H1 (cell line): ENCODE measurements at regions not wholly inside any gene's neighbourhood (a gene's known extent, or its start where the extent isn't known, plus 50 kb on each side); places are given as distances from the start of the nearest gene placed in this dataset.

Experiments used
- CTCF ChIA-PET: fragments of 300-600 bp; sonication (Branson Sonifier 250); formaldehyde crosslinking; loops from one replicate; lab custom pipeline; 2021; ENCODE audit not compliant: partially characterized antibody; lab: Charles Lee
- POLR2A ChIA-PET: fragments of 300-600 bp; sonication (Branson Sonifier 250); formaldehyde crosslinking; loops from one replicate; lab custom pipeline; 2021; ENCODE audit warnings: inconsistent platforms; ENCODE audit not compliant: partially characterized antibody; lab: Charles Lee
- DNase-seq, 2 experiments: peaks; one replicate each; pipeline versions ENCODE4 v3.0.0 to v3.0.0-alpha.2; 2010 to 2022; ENCODE audit warnings: low spot score in 2 of 2, low read depth in 1 of 2, mixed read lengths in 1 of 2
- FAIRE-seq: peaks from 2 replicates; lab custom pipeline; 2011; peaks lifted over from hg19 to GRCh38; lab: Jason Lieb, UNC
- H2AFZ ChIP-seq: 2 replicates; pipeline ENCODE4 v1.8.1; 2012; ENCODE audit warnings: low read length, inconsistent platforms
- H2AK5ac ChIP-seq: 2 replicates; pipeline ENCODE4 v1.6.1; 2013; ENCODE audit warnings: low read depth, low read length
- H2BK120ac ChIP-seq: replicated peaks from 2 replicates; pipeline ENCODE3; 2013; ENCODE audit warnings: low read depth, low read length, inconsistent platforms
- H2BK12ac ChIP-seq: 2 replicates; pipeline ENCODE4 v1.6.1; 2013; ENCODE audit warnings: low read depth, low read length
- H2BK15ac ChIP-seq: 2 replicates; pipeline ENCODE4 v1.6.1; 2013; ENCODE audit warnings: low read length
- H2BK20ac ChIP-seq: 2 replicates; pipeline ENCODE4 v1.6.1; 2013; ENCODE audit warnings: low read length
- H2BK5ac ChIP-seq: 2 replicates; pipeline ENCODE4 v1.6.1; 2013; ENCODE audit warnings: low read depth, low read length
- H3K14ac ChIP-seq: 2 replicates; pipeline ENCODE4 v1.6.1; 2013; ENCODE audit warnings: inconsistent platforms; ENCODE audit not compliant: insufficient read length
- H3K18ac ChIP-seq: 2 replicates; pipeline ENCODE4 v1.6.1; 2013; ENCODE audit warnings: low read length; ENCODE audit errors: extremely low read depth
- H3K23ac ChIP-seq: 2 replicates; pipeline ENCODE4 v1.6.1; 2013; ENCODE audit warnings: inconsistent platforms; ENCODE audit not compliant: insufficient read length
- H3K23me2 ChIP-seq: 2 replicates; pipeline ENCODE4 v1.6.1; 2013; ENCODE audit warnings: low read depth, low read length
- H3K27ac ChIP-seq: 2 replicates; pipeline ENCODE4 v1.6.1; 2011; ENCODE audit warnings: low read depth, low read length, inconsistent platforms
- H3K27me3 ChIP-seq, 4 experiments: replicated peaks in 1 of 4; 1 replicate in 1 of 4; 2 replicates in 3 of 4; pipeline versions ENCODE4 v1.6.1 to v1.8.1; 2011 to 2013; ENCODE audit warnings: low read length in 3 of 4, mild to moderate bottlenecking in 3 of 4, inconsistent platforms in 2 of 4, mixed read lengths in 2 of 4, moderate library complexity in 1 of 4; ENCODE audit not compliant: control insufficient read depth in 3 of 4, insufficient read depth in 3 of 4; ENCODE audit errors: extremely low read depth in 1 of 4
- H3K36me3 ChIP-seq, 4 experiments: 2 replicates each; pipeline versions ENCODE4 v1.6.1 to v1.8.1; 2011 to 2013; ENCODE audit warnings: mild to moderate bottlenecking in 4 of 4, low read length in 3 of 4, moderate library complexity in 2 of 4, control low read depth in 1 of 4, inconsistent platforms in 1 of 4; ENCODE audit not compliant: insufficient read depth in 4 of 4, control insufficient read depth in 2 of 4
- H3K4ac ChIP-seq: replicated peaks from 2 replicates; pipeline ENCODE3; 2013; ENCODE audit warnings: low read length, low read depth, mixed read lengths, inconsistent platforms; ENCODE audit not compliant: insufficient read length
- H3K4me1 ChIP-seq, 4 experiments: replicated peaks in 1 of 4; 1 replicate in 1 of 4; 2 replicates in 3 of 4; pipeline versions ENCODE4 v1.6.1 to v1.8.1; 2011 to 2013; ENCODE audit warnings: low read length in 3 of 4, inconsistent platforms in 2 of 4, mixed read lengths in 1 of 4; ENCODE audit not compliant: insufficient read depth in 4 of 4, control insufficient read depth in 3 of 4
- H3K4me2 ChIP-seq, 2 experiments: 2 replicates each; pipeline versions ENCODE4 v1.6.1 to v1.8.1; 2011 to 2013; ENCODE audit warnings: low read depth in 2 of 2, low read length in 2 of 2, control low read depth in 1 of 2, inconsistent platforms in 1 of 2, mild to moderate bottlenecking in 1 of 2; ENCODE audit not compliant: insufficient read depth in 1 of 2
- H3K4me3 ChIP-seq, 4 experiments: fragments of 200-600, 300-600 bp in 1 of 4; sonication (generic), shearing (Covaris generic), sonication (Bioruptor Twin) in 1 of 4; 2 replicates each; pipeline versions ENCODE4 v1.5.1 to v1.8.1; 2011 to 2016; ENCODE audit warnings: low read length in 4 of 4, low read depth in 3 of 4, control low read depth in 2 of 4, inconsistent platforms in 2 of 4, mild to moderate bottlenecking in 2 of 4, mixed read lengths in 1 of 4, moderate library complexity in 1 of 4; ENCODE audit not compliant: insufficient read depth in 2 of 4; ENCODE audit errors: extremely low read depth in 1 of 4
- H3K56ac ChIP-seq: replicated peaks from 2 replicates; pipeline ENCODE3; 2013; ENCODE audit warnings: low read depth, mild to moderate bottlenecking, mixed read lengths, low read length, inconsistent platforms; ENCODE audit not compliant: insufficient read length
- H3K79me1 ChIP-seq: 2 replicates; pipeline ENCODE4 v1.6.1; 2013; ENCODE audit warnings: low read depth, low read length, control low read depth
- H3K79me2 ChIP-seq, 2 experiments: 2 replicates each; pipeline versions ENCODE4 v1.6.1 to v1.8.1; 2012 to 2013; ENCODE audit warnings: low read length in 2 of 2, mild to moderate bottlenecking in 2 of 2, inconsistent platforms in 1 of 2; ENCODE audit not compliant: insufficient read depth in 2 of 2, control insufficient read depth in 1 of 2
- H3K9ac ChIP-seq, 4 experiments: replicated peaks in 1 of 4; 1 replicate in 1 of 4; 2 replicates in 3 of 4; pipeline versions ENCODE4 v1.6.1 to v1.8.1; 2011 to 2013; ENCODE audit warnings: low read depth in 3 of 4, low read length in 3 of 4, control low read depth in 2 of 4, mild to moderate bottlenecking in 2 of 4, moderate library complexity in 2 of 4, inconsistent platforms in 1 of 4; ENCODE audit errors: extremely low read depth in 1 of 4
- H3K9me3 ChIP-seq, 2 experiments: 2 replicates each; pipeline versions ENCODE4 v1.6.1 to v1.8.1; 2012 to 2013; ENCODE audit warnings: mild to moderate bottlenecking in 2 of 2, moderate library complexity in 2 of 2, control low read depth in 1 of 2, inconsistent platforms in 1 of 2, low read depth in 1 of 2, low read length in 1 of 2, mixed read lengths in 1 of 2; ENCODE audit not compliant: insufficient read depth in 2 of 2
- H4K20me1 ChIP-seq, 2 experiments: replicated peaks in 1 of 2; 2 replicates each; pipeline versions ENCODE3 to v1.8.1; 2011 to 2013; ENCODE audit warnings: inconsistent platforms in 2 of 2, low read length in 2 of 2, mild to moderate bottlenecking in 1 of 2; ENCODE audit not compliant: insufficient read depth in 2 of 2, control insufficient read depth in 1 of 2
- H4K5ac ChIP-seq: 2 replicates; pipeline ENCODE4 v1.6.1; 2013; ENCODE audit warnings: low read length, low read depth, mixed read lengths, inconsistent platforms; ENCODE audit not compliant: insufficient read length
- H4K8ac ChIP-seq: 2 replicates; pipeline ENCODE4 v1.8.0; 2013; ENCODE audit warnings: mild to moderate bottlenecking, moderate library complexity, low read length, inconsistent platforms; ENCODE audit not compliant: insufficient read depth; ENCODE audit errors: extremely low read depth
- H4K91ac ChIP-seq: replicated peaks from 2 replicates; pipeline ENCODE3; 2013; ENCODE audit warnings: low read length, mixed read lengths, inconsistent platforms; ENCODE audit not compliant: insufficient read length
- PHF8 ChIP-seq: fragments of 200-600 bp; sonication (generic); conservative IDR thresholded peaks from 2 replicates; pipeline ENCODE4 v1.7.1; 2012; ENCODE audit warnings: low read depth, mild to moderate bottlenecking, inconsistent platforms, low read length, moderate library complexity
- TEAD4 ChIP-seq: IDR thresholded peaks from 2 replicates; pipeline ENCODE4 v1.6.1; 2012; ENCODE audit warnings: low read depth, low read length, inconsistent platforms, mixed read lengths
- WGBS, 2 experiments: shearing (Covaris generic) in 1 of 2; methylation state at CpG; one replicate each; pipeline versions ENCODE4 v1.1.6 to v1.1.7; 2013 to 2015; ENCODE audit warnings: low lambda C conversion rate in 2 of 2, mixed read lengths in 2 of 2, inconsistent platforms in 1 of 2, low coverage in 1 of 2, missing lambda C conversion rate in 1 of 2; ENCODE audit not compliant: insufficient replicate concordance in 2 of 2, insufficient coverage in 1 of 2, insufficient read length in 1 of 2; ENCODE audit errors: extremely low coverage in 1 of 2, missing lambda C conversion rate in 1 of 2; 5-methylcytosine and 5-hydroxymethylcytosine counted together

GRCh38 chr3:82100378-82100777, 338.9 kb upstream of the GBE1 start:
- DNase-seq (no peak), FAIRE-seq (peak; percentile 50)
- H4K91ac ChIP-seq: no peak overlapping the region
- no peaks in the 10 kb centered on the region for H3K9me3 ChIP-seq
- no peak overlapping the region for H3K23ac ChIP-seq
- H3K23me2 ChIP-seq: no peaks in the 10 kb centered on the region
- no peak overlapping the region for H3K4me3 ChIP-seq
- no peak overlapping the region for H3K27ac ChIP-seq
- ChIA-PET CTCF (no interaction called here), POLR2A (no interaction called here)
- H4K8ac ChIP-seq: no peak overlapping the region
- H3K79me1 ChIP-seq: no peaks in the 10 kb centered on the region
- TF ChIP-seq PHF8 (no peak), TEAD4 (peak; percentile 37; the same call in 1 of the 2 replicates)
- H2BK120ac ChIP-seq: no peak overlapping the region
- H3K14ac ChIP-seq: no peak overlapping the region
- no peak overlapping the region for H2AK5ac ChIP-seq
- H3K4me1 ChIP-seq: no peaks in the 10 kb centered on the region
- no peak overlapping the region for H2BK15ac ChIP-seq
- no peak overlapping the region for H3K9ac ChIP-seq
- H3K79me2 ChIP-seq: no peaks in the 10 kb centered on the region
- H3K36me3 ChIP-seq: no peaks in the 10 kb centered on the region
- 85% methylated on average over 3 of the region's 3 CpGs; no CpG with 5 or more reads in 1 of the 2 experiments for WGBS, 2 experiments
- no peak overlapping the region for H3K4ac ChIP-seq
- no peak overlapping the region for H4K5ac ChIP-seq
- no peaks in the 10 kb centered on the region for H3K27me3 ChIP-seq
- H4K20me1 ChIP-seq: no peaks in the 10 kb centered on the region
- H3K56ac ChIP-seq: no peak overlapping the region
- no peak overlapping the region for H3K18ac ChIP-seq
- peak overlapping the region; percentile 70; the same call in 1 of the 2 replicates for H2AFZ ChIP-seq
- H2BK12ac ChIP-seq: no peak overlapping the region
- no peak overlapping the region for H2BK20ac ChIP-seq
- H3K4me2 ChIP-seq: no peak overlapping the region
- H2BK5ac ChIP-seq: no peak overlapping the region
